ENCODE measurements at regions not wholly inside any gene's neighbourhood (a gene's known extent, or its start where the extent isn't known, plus 50 kb on each side); places are given as distances from the start of the nearest gene placed in this dataset.
A peak's percentile ranks its signal among the peaks of the same experiment; 100 is the strongest.

- H3K27ac Mint-ChIP-seq, result no peak overlapping the region
- Histone ChIP-seq H4K20me1 (ENCODE audit: insufficient read depth, low read length) (no peaks in the 10 kb centered on the region), H3K79me2 (ENCODE audit: insufficient read depth, low read length) (no peaks in the 10 kb centered on the region), H3K27me3 (ENCODE audit: control insufficient read depth in 2 of 2, insufficient read depth in 2 of 2, low read length in 2 of 2) (no peaks in the 10 kb centered on the region), H3K4me1 (ENCODE audit: control insufficient read depth in 1 of 2, insufficient read depth in 2 of 2, low read length in 2 of 2) (peaks cover 14 to 19% of the 10 kb centered on the region in 2 donors), H3K9me3 (replicated peaks in 1 of 2; ENCODE audit: control insufficient read depth in 1 of 2, insufficient read depth in 1 of 2, low read length in 2 of 2) (peaks cover 0 to 9% of the 10 kb centered on the region in 2 donors), H3K36me3 (replicated peaks in 1 of 2; ENCODE audit: control insufficient read depth in 1 of 2, insufficient read depth in 2 of 2, low read length in 2 of 2) (no peaks in the 10 kb centered on the region), H3K4me3 (replicated peaks in 1 of 3; ENCODE audit: low read depth in 2 of 3, low read length in 3 of 3) (no peak overlapping the region), H3K9ac (ENCODE audit: insufficient read depth, low read length, poor library complexity, severe bottlenecking) (no peak overlapping the region), H3K27ac (ENCODE audit: low read depth in 1 of 2, low read length in 2 of 2) (no peak overlapping the region), H3K4me2 (replicated peaks; ENCODE audit: extremely low read depth, low read length, poor library complexity, severe bottlenecking) (no peak overlapping the region), H2AFZ (ENCODE audit: insufficient read depth, low read depth, low read length, poor library complexity, severe bottlenecking) (no peak overlapping the region)
- peaks cover 0 to 11% (median 7%) of the 10 kb centered on the region in 7 donors for H3K9me3 Mint-ChIP-seq
- no peaks in the 10 kb centered on the region for H3K36me3 Mint-ChIP-seq
- TF ChIP-seq, protein P1, sequence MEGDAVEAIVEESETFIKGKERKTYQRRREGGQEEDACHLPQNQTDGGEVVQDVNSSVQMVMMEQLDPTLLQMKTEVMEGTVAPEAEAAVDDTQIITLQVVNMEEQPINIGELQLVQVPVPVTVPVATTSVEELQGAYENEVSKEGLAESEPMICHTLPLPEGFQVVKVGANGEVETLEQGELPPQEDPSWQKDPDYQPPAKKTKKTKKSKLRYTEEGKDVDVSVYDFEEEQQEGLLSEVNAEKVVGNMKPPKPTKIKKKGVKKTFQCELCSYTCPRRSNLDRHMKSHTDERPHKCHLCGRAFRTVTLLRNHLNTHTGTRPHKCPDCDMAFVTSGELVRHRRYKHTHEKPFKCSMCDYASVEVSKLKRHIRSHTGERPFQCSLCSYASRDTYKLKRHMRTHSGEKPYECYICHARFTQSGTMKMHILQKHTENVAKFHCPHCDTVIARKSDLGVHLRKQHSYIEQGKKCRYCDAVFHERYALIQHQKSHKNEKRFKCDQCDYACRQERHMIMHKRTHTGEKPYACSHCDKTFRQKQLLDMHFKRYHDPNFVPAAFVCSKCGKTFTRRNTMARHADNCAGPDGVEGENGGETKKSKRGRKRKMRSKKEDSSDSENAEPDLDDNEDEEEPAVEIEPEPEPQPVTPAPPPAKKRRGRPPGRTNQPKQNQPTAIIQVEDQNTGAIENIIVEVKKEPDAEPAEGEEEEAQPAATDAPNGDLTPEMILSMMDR (IDR thresholded peaks at IDR 0.05), result no peak
- intact Hi-C loops (cut with micrococcal nuclease), result no loop called here
- peaks cover 0 to 8% (median 0%) of the 10 kb centered on the region in 3 donors for H3K27me3 Mint-ChIP-seq (ENCODE audit: low read depth in 3 of 3)
- no peak overlapping the region for H3K4me3 Mint-ChIP-seq
- H3K4me1 Mint-ChIP-seq, result peaks cover 18% of the 10 kb centered on the region
- DNase-seq, result no peak
- 92% methylated on average over 2 of the region's 3 CpGs for WGBS (ENCODE audit: insufficient coverage)
These were observed 64.3 kb upstream of the BCL6 start for GRCh38 chr3:187809612-187809991.

DNA sequence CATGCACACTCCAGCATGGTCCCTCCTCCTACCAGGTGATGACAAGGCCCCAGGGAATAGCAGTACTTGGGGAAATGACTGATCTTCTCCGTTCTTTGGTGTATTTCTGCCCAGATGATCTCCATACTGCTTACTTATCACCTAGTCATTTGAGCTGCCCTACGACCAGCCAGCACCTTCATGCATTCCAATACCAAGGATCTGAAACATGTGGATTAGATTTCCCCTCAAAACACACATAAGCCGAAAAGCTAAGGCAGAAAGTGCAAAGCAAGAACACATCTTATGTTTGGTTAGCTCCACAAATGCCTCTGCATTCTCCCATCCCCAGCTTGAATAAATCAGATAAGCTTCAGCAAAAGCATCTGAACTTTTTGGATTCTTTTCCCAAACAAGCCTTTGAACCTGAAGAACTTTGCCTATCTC lies 64.8 kb upstream of the BCL6 start:
- intact Hi-C loops (cut with micrococcal nuclease), result no loop called here
- peak overlapping the region in 1 of 7 donors; percentile 12 for H3K27ac Mint-ChIP-seq
- H3K4me3 Mint-ChIP-seq, result no peak overlapping the region
- Histone ChIP-seq H3K27me3 (ENCODE audit: control insufficient read depth in 2 of 2, insufficient read depth in 2 of 2, low read length in 2 of 2) (no peaks in the 10 kb centered on the region), H2AFZ (ENCODE audit: insufficient read depth, low read depth, low read length, poor library complexity, severe bottlenecking) (no peak overlapping the region), H3K9me3 (replicated peaks in 1 of 2; ENCODE audit: control insufficient read depth in 1 of 2, insufficient read depth in 1 of 2, low read length in 2 of 2) (peaks cover 0 to 9% of the 10 kb centered on the region in 2 donors), H3K4me3 (replicated peaks in 1 of 3; ENCODE audit: low read depth in 2 of 3, low read length in 3 of 3) (no peak overlapping the region), H3K79me2 (ENCODE audit: insufficient read depth, low read length) (no peaks in the 10 kb centered on the region), H3K27ac (ENCODE audit: low read depth in 1 of 2, low read length in 2 of 2) (no peak overlapping the region), H3K9ac (ENCODE audit: insufficient read depth, low read length, poor library complexity, severe bottlenecking) (no peak overlapping the region), H3K4me1 (ENCODE audit: control insufficient read depth in 1 of 2, insufficient read depth in 2 of 2, low read length in 2 of 2) (peaks cover 14 to 19% of the 10 kb centered on the region in 2 donors), H4K20me1 (ENCODE audit: insufficient read depth, low read length) (no peaks in the 10 kb centered on the region), H3K4me2 (replicated peaks; ENCODE audit: extremely low read depth, low read length, poor library complexity, severe bottlenecking) (no peak overlapping the region), H3K36me3 (replicated peaks in 1 of 2; ENCODE audit: control insufficient read depth in 1 of 2, insufficient read depth in 2 of 2, low read length in 2 of 2) (no peaks in the 10 kb centered on the region)
- TF ChIP-seq, protein P1 (IDR thresholded peaks at IDR 0.05), result no peak
- peaks cover 18% of the 10 kb centered on the region for H3K4me1 Mint-ChIP-seq
- DNase-seq, result no peak
- no peaks in the 10 kb centered on the region for H3K36me3 Mint-ChIP-seq
- H3K9me3 Mint-ChIP-seq, result peaks cover 0 to 11% (median 7%) of the 10 kb centered on the region in 7 donors
- WGBS (ENCODE audit: insufficient coverage), result 96% methylated on average over 3 of the region's 3 CpGs
- peaks cover 0 to 3% (median 0%) of the 10 kb centered on the region in 3 donors for H3K27me3 Mint-ChIP-seq (ENCODE audit: low read depth in 3 of 3)

All from CD14-positive monocyte (primary cell).